Mucosa of gallbladder (tissue), 1 donor: ENCODE measurements at regions not wholly inside any gene's neighbourhood (a gene's known extent, or its start where the extent isn't known, plus 50 kb on each side); places are given as distances from the start of the nearest gene placed in this dataset.
"Not testable (repeated sequence)": the region's sequence is repeated elsewhere in the genome, so short reads cannot be mapped to it uniquely, and the experiment has no call there.

Source experiments
- DNase-seq: peaks from one replicate; pipeline ENCODE4 v3.0.0-alpha.2; 2020; ENCODE audit warnings: low spot score
- donor health status: DM: no; HTN: no; CAD: no.

DNA sequence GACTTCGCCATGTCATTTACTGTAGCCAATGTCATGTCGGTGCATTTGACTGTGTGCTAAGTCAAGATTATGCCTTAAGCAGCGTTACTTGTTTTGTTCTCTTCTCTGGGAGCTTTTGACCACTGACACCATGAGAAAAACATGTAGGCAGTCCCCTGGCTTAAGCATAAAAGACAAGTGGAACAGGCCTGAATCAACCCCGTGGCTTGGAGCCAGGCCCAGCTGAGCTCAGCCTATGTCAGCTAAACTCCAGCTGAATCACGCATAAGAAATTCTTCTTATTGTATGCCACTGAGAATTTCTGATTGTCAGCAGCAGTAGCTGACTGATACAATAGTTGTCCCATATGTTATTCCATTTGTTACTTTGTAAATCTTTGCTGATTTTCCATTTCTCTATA, 261.9 kb downstream of the CBLL2 start:
- DNase-seq, result no peak

DNA sequence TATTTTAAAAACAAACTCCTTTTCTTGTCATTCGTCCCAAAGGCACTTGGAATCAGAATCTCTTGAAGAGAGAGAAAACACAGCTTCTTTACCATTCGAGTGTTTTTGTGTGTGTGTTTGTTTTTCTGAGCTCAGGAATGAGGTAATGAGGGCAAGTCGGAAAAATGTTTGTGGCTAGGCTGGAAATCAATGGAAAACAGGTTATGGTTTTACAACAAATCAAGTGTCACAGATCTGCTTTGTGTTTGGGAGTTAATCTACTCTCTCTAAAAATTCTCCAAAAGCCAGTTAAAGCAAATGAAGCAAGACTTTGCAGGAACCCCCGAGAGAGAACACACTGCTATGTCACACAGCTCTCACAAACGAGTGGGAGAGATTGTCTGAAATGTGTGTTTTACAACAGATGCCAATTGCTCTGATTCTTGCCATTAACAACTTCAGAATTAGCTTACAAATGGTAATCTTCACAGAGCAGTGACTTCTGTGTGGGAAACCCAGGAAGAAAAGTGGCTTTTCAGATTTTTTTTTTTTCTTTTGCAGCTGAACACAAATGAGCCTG, 264.1 kb downstream of the CBLL2 start:
- DNase-seq, result no peak

GRCh38 chrX:22538580-22538979, 265.9 kb downstream of the CBLL2 start:
- no peak for DNase-seq

- no peak for DNase-seq
These were observed 269.2 kb downstream of the CBLL2 start for GRCh38 chrX:22541926-22542325.

- DNase-seq, result no peak
These were observed 269.9 kb downstream of the CBLL2 start for GRCh38 chrX:22542641-22543040.

GRCh38 chrX:22559506-22559905, 286.8 kb downstream of the CBLL2 start:
- DNase-seq, result no peak

DNA sequence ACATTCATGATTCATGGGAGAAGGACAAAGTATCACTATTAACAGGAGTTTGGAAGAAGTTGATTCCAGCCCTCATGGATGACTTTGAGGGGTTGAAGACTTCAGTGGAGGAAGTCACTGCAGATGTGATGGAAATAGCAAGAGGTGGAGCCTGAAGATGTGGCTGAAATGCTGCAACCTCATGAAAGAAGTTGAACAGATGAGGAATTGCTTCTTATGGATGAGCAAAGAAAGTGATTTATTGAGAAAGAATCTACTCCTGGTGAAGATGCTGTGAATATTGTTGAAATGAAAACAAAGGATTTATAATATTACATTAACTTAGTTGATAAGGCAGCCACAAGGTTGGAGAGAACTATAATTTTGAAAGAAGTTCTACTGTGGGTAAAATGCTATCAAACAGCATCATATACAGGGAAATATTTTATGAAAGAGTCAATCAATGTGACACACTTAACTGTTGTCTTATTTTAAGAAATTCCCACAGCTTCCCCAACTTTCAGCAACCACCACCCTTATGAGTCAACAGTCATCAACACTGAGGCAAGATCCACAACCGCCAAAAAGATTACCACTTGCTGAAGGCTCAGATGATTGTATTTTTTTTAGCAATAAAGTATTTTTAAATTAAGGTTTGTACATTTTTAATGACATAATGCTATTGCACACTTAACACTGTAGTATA, 302.6 kb downstream of the CBLL2 start:
- DNase-seq, result no peak

DNA sequence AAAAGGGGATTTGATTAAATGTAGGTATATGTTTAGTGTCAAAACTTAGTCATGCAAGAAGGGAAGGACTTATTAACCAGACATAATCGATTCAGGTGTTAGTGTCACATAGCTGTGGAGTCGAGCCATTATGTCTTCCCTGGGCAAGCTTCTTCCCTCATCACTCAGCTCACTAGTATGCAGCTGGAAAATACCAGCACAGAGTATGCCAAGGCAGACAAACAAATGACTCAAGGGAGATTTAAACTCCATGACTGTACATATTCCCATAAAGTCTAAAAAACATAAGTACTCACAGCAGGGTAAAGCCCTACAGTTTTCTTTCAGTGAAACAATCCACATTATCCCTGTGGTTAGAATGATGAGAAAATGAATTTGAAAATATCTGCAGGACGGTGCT, 304.5 kb downstream of the CBLL2 start:
- DNase-seq, result no peak

- no peak for DNase-seq
These were observed 313.1 kb downstream of the CBLL2 start for GRCh38 chrX:22585831-22586230.

DNA sequence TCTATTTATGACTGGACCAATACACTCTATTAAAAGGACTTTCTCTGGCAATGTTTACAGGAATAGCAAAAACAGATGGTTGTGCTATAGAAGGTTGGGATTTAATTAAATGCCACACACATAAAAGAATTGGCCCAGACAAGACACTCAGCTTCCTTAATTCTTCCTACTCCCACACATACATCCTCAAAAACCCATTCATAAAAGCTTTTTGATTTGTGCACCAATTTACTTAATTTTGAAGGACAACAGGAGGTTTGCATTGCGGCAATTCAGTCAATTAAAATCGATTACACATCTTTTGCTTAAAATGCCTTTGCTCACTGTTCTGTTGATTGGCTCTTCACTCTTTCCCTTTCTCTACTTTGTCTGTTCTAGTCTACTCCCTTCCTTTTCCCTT, 317.1 kb downstream of the CBLL2 start:
- DNase-seq, result no peak

DNA sequence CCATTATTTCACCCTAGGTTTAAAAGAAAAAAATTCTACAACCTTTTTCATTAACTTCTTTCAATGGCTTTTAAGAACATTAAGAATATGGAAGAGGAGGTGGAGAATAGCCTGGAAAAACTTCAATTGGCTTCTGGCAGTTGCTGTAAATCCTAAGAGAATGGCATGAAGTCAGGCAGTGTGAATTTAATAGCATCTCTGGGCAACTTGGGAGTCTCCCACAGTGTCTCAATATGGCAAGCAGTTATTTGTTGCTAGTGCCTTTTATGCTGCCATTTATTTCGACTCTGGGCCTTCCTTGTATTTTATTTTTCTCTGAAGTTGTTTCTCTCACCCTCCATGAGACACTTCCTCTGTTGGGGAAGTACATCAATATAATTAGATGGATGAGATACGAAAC, 322.1 kb downstream of the CBLL2 start:
- no peak for DNase-seq

DNA sequence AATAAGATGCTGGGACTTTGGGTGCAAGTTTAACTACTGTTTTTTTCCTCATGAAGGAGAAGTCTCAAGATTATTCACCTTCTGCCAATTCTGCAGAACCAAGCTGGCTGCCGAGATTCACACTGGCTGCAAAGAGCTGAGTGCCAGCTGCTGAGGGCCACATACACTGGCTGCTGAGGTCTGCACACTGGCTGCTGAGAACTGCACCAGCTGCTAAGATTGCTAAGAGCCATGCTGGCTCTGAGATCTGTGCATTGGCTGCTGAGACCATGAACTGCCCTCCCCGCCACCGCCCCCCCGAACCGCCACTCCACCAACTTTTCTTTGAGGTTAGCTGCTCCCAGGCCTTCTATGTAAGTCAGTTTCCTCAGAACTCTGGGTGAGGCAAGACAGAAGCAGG, 330.3 kb downstream of the CBLL2 start:
- no peak for DNase-seq

GRCh38 chrX:22609452-22609851, 336.7 kb downstream of the CBLL2 start:
- DNase-seq, result not testable (repeated sequence)

DNA sequence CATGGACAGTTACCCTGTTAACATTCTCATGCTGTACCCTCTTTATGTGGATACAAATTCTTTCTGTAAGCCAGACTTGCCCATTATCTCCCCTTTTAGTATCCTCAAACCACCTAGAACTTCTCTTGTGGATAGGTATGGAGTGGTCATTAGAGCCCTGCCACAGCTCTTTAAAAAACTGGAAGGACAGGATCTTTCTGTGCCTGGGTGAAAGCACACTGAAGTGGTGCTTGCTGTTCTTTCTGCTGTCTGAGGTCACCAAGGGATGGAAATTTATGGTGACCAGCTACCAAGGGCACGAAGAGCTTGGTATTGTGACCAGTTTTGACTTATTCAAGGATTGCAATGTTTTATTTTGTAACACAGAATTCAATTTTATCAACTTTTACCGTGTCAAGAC, 344.2 kb downstream of the CBLL2 start:
- no peak for DNase-seq

- no peak for DNase-seq
These were observed 354.9 kb downstream of the CBLL2 start for GRCh38 chrX:22627576-22627975.

DNA sequence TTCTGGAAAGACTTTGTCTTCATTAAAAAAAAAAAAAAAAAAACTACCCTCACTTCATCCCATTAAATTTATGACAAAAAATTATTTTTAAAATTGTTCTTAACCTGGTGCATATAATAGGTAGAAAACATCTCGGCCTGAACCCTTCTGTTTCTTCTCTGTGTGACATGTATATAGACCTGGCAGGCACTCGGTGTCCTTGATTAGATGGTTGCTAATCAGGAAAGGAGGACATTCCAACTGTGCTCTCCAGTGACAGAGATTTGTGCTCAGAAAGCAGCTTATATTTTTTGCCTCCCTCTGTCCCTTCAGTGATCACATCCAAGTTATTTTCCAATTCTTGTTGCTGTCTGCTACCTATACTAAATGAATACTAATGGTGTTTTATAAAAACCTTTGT, 355.6 kb downstream of the CBLL2 start:
- DNase-seq, result no peak

GRCh38 chrX:22629105-22629725, 356.5 kb downstream of the CBLL2 start:
- DNase-seq, result no peak

- DNase-seq, result no peak
These were observed 361.4 kb downstream of the CBLL2 start for GRCh38 chrX:22634083-22634482.

GRCh38 chrX:22634751-22635150, 362.0 kb downstream of the CBLL2 start:
- no peak for DNase-seq

DNA sequence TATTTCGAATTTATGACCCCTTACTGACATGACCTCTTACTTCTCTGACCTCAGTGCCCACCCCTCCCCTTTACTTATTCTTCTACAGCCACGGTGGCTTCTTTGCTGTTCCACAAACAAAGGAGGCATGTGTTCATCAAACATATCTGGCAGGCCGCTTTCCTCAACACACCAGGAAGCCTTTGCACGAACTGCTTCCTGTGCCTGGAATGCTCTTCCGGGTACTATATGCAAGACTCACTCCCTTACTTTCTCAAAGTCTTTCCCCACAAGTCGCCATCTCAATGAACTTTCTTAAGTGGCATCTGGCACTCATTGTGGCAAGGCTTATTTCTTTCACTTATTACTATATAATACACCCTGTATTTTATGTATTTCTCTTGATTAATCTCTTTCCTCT, 351.5 kb upstream of the DDX53 start:
- DNase-seq, result no peak

DNA sequence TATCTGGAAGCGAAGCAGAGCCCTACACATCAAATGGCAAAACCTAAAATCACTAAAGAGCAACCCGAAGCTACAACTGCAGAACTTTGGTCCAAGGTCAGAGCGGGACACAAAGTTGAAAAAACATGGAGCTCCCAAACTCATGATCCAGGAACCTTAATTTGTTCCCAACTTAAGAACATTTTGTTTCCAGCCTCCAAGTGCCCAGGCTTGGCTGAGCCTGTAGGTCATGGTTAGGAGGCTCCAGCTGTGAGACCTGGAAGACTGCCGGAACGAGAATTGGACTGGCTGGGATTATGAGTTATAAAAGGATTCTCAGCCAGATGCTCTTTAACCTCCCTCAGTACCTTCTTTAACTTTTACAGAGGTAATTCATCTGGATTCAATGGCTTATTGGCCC, 349.1 kb upstream of the DDX53 start:
- no peak for DNase-seq

- peak; percentile 65 for DNase-seq
These were observed 347.2 kb upstream of the DDX53 start for GRCh38 chrX:22652596-22652995.

GRCh38 chrX:22660756-22661155, 339.0 kb upstream of the DDX53 start:
- no peak for DNase-seq

DNA sequence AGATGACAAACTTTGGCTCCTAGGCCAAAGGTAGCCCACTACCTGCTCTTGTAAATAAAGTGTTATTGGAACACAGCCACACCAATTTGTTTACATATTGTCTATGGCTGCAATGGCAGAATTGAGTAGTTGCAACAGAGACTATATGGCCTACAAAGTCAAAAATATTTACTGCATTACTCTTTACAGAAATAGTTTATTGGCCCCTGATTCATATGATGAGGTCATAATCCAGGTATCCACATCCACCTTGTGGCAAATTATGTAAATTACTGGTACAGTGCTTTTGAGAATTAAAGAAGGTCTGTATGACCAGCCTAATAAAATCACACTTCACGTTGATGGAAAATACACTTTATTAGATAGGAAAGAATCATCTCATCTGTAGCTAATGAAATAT, 337.0 kb upstream of the DDX53 start:
- no peak for DNase-seq
